DND-41 (cell line): ENCODE measurements at regions not wholly inside any gene's neighbourhood (a gene's known extent, or its start where the extent isn't known, plus 50 kb on each side); places are given as distances from the start of the nearest gene placed in this dataset.

ENCODE experiments used
- ATAC-seq: fragments of 200-7000 bp; cut with Tn5 transposase; 3 replicates; pipeline ENCODE4 v1.9.1; 2021; ENCODE audit warnings: low read depth; ENCODE audit not compliant: insufficient read depth
- DNase-seq: peaks from one replicate; pipeline ENCODE4 v3.0.0-alpha.2; 2020
- H2AFZ ChIP-seq: 2 replicates; pipeline ENCODE4 v1.6.0; 2012; ENCODE audit warnings: low read depth, low read length
- H3K27ac ChIP-seq: 2 replicates; pipeline ENCODE4 v1.5.1; 2012; ENCODE audit warnings: low read length, inconsistent platforms
- H3K27me3 ChIP-seq: fragments of 200-600 bp; sonication (generic); 2 replicates; pipeline ENCODE4 v1.6.0; 2012; ENCODE audit warnings: low read length, mild to moderate bottlenecking, inconsistent platforms; ENCODE audit not compliant: insufficient read depth, poor library complexity
- H3K36me3 ChIP-seq: 2 replicates; pipeline ENCODE4 v1.5.1; 2012; ENCODE audit warnings: low read length, inconsistent platforms; ENCODE audit not compliant: insufficient read depth
- H3K4me1 ChIP-seq: 2 replicates; pipeline ENCODE4 v1.5.1; 2012; ENCODE audit warnings: mild to moderate bottlenecking, low read length; ENCODE audit not compliant: insufficient read depth
- H3K4me2 ChIP-seq: 2 replicates; pipeline ENCODE4 v1.6.0; 2012; ENCODE audit warnings: mild to moderate bottlenecking, moderate library complexity, low read length, inconsistent platforms; ENCODE audit not compliant: insufficient read depth
- H3K4me3 ChIP-seq, 2 experiments: fragments of 200-600 bp in 1 of 2; shearing (Covaris generic) in 1 of 2; 2 replicates each; pipeline ENCODE4 v1.5.1; 2012 to 2016; ENCODE audit warnings: inconsistent platforms in 2 of 2, low read length in 2 of 2, mild to moderate bottlenecking in 2 of 2, low read depth in 1 of 2, moderate library complexity in 1 of 2
- H3K79me2 ChIP-seq: 2 replicates; pipeline ENCODE4 v1.6.0; 2012; ENCODE audit warnings: low read length, inconsistent platforms; ENCODE audit not compliant: insufficient read depth
- H3K9ac ChIP-seq: 2 replicates; pipeline ENCODE4 v1.6.0; 2012; ENCODE audit warnings: low read depth, mild to moderate bottlenecking, inconsistent platforms, low read length, moderate library complexity
- H3K9me3 ChIP-seq: 2 replicates; pipeline ENCODE4 v1.5.1; 2012; ENCODE audit warnings: low read length, moderate library complexity, mild to moderate bottlenecking, inconsistent platforms; ENCODE audit not compliant: insufficient read depth, severe bottlenecking
- H4K20me1 ChIP-seq: 2 replicates; pipeline ENCODE4 v1.6.0; 2012; ENCODE audit warnings: low read length; ENCODE audit not compliant: insufficient read depth
- CTCF ChIP-seq: IDR thresholded peaks from 2 replicates; pipeline ENCODE4 v1.5.1; 2012; ENCODE audit warnings: borderline replicate concordance, low read length, moderate library complexity, mild to moderate bottlenecking; ENCODE audit not compliant: poor library complexity, severe bottlenecking; ENCODE audit errors: extremely low read depth
- EZH2 ChIP-seq: IDR thresholded peaks from 3 replicates; pipeline ENCODE4 v1.6.1; 2012; ENCODE audit warnings: borderline replicate concordance, low read depth, mild to moderate bottlenecking, moderate library complexity, low read length, inconsistent platforms; ENCODE audit not compliant: severe bottlenecking

GRCh38 chr3:81884791-81885190 lies 123.3 kb upstream of the GBE1 start:
- no peak overlapping the region for H3K4me2 ChIP-seq
- no peak overlapping the region for H2AFZ ChIP-seq
- H3K36me3 ChIP-seq = no peaks in the 10 kb centered on the region
- no peaks in the 10 kb centered on the region for H3K4me1 ChIP-seq
- no peak for DNase-seq
- ATAC-seq = no peak
- H4K20me1 ChIP-seq = no peaks in the 10 kb centered on the region
- no peak overlapping the region for H3K4me3 ChIP-seq
- H3K9me3 ChIP-seq = no peaks in the 10 kb centered on the region
- TF ChIP-seq EZH2 = no peak
- TF ChIP-seq CTCF = no peak
- no peaks in the 10 kb centered on the region for H3K27me3 ChIP-seq
- no peak overlapping the region for H3K27ac ChIP-seq
- no peaks in the 10 kb centered on the region for H3K79me2 ChIP-seq
- no peak overlapping the region for H3K9ac ChIP-seq

GRCh38 chr3:81876826-81877225 lies 115.4 kb upstream of the GBE1 start:
- Histone ChIP-seq H3K9me3 (peaks cover 8% of the 10 kb centered on the region), H3K9ac (no peak overlapping the region), H3K27ac (no peak overlapping the region), H3K36me3 (no peaks in the 10 kb centered on the region), H3K79me2 (no peaks in the 10 kb centered on the region), H3K4me3 (no peak overlapping the region), H3K4me2 (no peak overlapping the region), H3K27me3 (no peaks in the 10 kb centered on the region), H3K4me1 (peaks cover 3% of the 10 kb centered on the region), H4K20me1 (no peaks in the 10 kb centered on the region), H2AFZ (peak overlapping the region; percentile 53; the same call in 1 of the 2 replicates)
- DNase-seq (no peak), ATAC-seq (no peak)
- TF ChIP-seq CTCF = no peak
- no peak for TF ChIP-seq EZH2

- no peaks in the 10 kb centered on the region for H3K79me2 ChIP-seq
- no peak overlapping the region for H3K4me3 ChIP-seq
- no peak overlapping the region for H2AFZ ChIP-seq
- H3K27ac ChIP-seq = no peak overlapping the region
- peaks cover 8% of the 10 kb centered on the region for H3K9me3 ChIP-seq
- TF ChIP-seq EZH2 (no peak), CTCF (no peak)
- ATAC-seq = no peak
- H3K27me3 ChIP-seq = no peaks in the 10 kb centered on the region
- DNase-seq = no peak
- peaks cover 7% of the 10 kb centered on the region for H3K4me1 ChIP-seq
- no peaks in the 10 kb centered on the region for H3K36me3 ChIP-seq
- H3K4me2 ChIP-seq = no peak overlapping the region
- no peak overlapping the region for H3K9ac ChIP-seq
- no peaks in the 10 kb centered on the region for H4K20me1 ChIP-seq
These were observed 113.3 kb upstream of the GBE1 start for GRCh38 chr3:81874738-81875137.

GRCh38 chr3:81872566-81872965 lies 111.1 kb upstream of the GBE1 start:
- DNase-seq (no peak), ATAC-seq (no peak)
- Histone ChIP-seq H3K9me3 (peaks cover under 1% of the 10 kb centered on the region), H3K79me2 (no peaks in the 10 kb centered on the region), H3K4me3 (no peak overlapping the region), H3K4me2 (no peak overlapping the region), H4K20me1 (no peaks in the 10 kb centered on the region), H3K27ac (no peak overlapping the region), H2AFZ (no peak overlapping the region), H3K9ac (no peak overlapping the region), H3K4me1 (peaks cover 7% of the 10 kb centered on the region), H3K36me3 (no peaks in the 10 kb centered on the region), H3K27me3 (no peaks in the 10 kb centered on the region)
- TF ChIP-seq EZH2 (no peak), CTCF (no peak)
